OCI-LY1 (cell line): ENCODE measurements at regions not wholly inside any gene's neighbourhood (a gene's known extent, or its start where the extent isn't known, plus 50 kb on each side); places are given as distances from the start of the nearest gene placed in this dataset.

ENCODE experiments used
- H2AFZ ChIP-seq: fragments of 200-600 bp; sonication (generic), shearing (Covaris generic); 2 replicates; pipeline ENCODE4 v1.6.0; 2014; ENCODE audit warnings: antibody characterized with exemption, mild to moderate bottlenecking, low read length
- H3F3A ChIP-seq: fragments of 200-600 bp; sonication (generic), shearing (Covaris generic); 2 replicates; pipeline ENCODE4 v1.6.0; 2014; ENCODE audit warnings: mild to moderate bottlenecking, antibody characterized with exemption, low read length, moderate library complexity; ENCODE audit not compliant: insufficient read depth
- H3K27ac ChIP-seq: fragments of 200-600 bp; sonication (generic); 2 replicates; pipeline ENCODE4 v1.5.1; 2014; ENCODE audit warnings: low read length, mixed run types, mild to moderate bottlenecking, low read depth; ENCODE audit not compliant: poor library complexity, severe bottlenecking
- H3K27me3 ChIP-seq: fragments of 200-600 bp; sonication (generic); 2 replicates; pipeline ENCODE4 v1.6.0; 2014; ENCODE audit warnings: antibody characterized with exemption, mild to moderate bottlenecking, low read length, moderate library complexity; ENCODE audit not compliant: insufficient read depth
- H3K36me3 ChIP-seq: fragments of 200-600 bp; sonication (generic); 2 replicates; pipeline ENCODE4 v1.6.1; 2014; ENCODE audit warnings: mild to moderate bottlenecking, antibody characterized with exemption, low read length, moderate library complexity, mixed read lengths; ENCODE audit not compliant: insufficient read depth
- H3K4me1 ChIP-seq: fragments of 200-600 bp; sonication (generic); 2 replicates; pipeline ENCODE4 v1.5.1; 2014; ENCODE audit warnings: mild to moderate bottlenecking, low read length, moderate library complexity; ENCODE audit not compliant: insufficient read depth, severe bottlenecking
- H3K4me2 ChIP-seq: fragments of 200-600 bp; sonication (generic), shearing (Covaris generic); 2 replicates; pipeline ENCODE4 v1.6.1; 2014; ENCODE audit warnings: low read length
- H3K4me3 ChIP-seq: fragments of 200-600 bp; sonication (generic); 2 replicates; pipeline ENCODE4 v1.5.1; 2014; ENCODE audit warnings: low read length, low read depth, mild to moderate bottlenecking, mixed read lengths; ENCODE audit not compliant: poor library complexity, severe bottlenecking
- H3K79me2 ChIP-seq: fragments of 200-600 bp; shearing (Covaris generic); 2 replicates; pipeline ENCODE4 v1.6.1; 2016; ENCODE audit warnings: mixed run types, low read length, mixed read lengths; ENCODE audit not compliant: insufficient read depth
- H3K9ac ChIP-seq: fragments of 200-600 bp; sonication (generic), shearing (Covaris generic); 2 replicates; pipeline ENCODE4 v1.6.1; 2014; ENCODE audit warnings: mild to moderate bottlenecking, low read length, mixed read lengths
- H3K9me2 ChIP-seq: fragments of 200-600 bp; sonication (generic), shearing (Covaris generic); 2 replicates; pipeline ENCODE4 v1.6.1; 2014; ENCODE audit warnings: low read depth, mild to moderate bottlenecking, low read length, mixed read lengths
- H3K9me3 ChIP-seq: fragments of 200-600 bp; shearing (Covaris generic); 2 replicates; pipeline ENCODE4 v1.6.1; 2014; ENCODE audit warnings: low read length, mixed read lengths
- H4K20me1 ChIP-seq: fragments of 200-600 bp; sonication (generic), shearing (Covaris generic); 2 replicates; pipeline ENCODE4 v1.6.0; 2016; ENCODE audit warnings: mild to moderate bottlenecking, low read length; ENCODE audit not compliant: insufficient read depth
- CTCF ChIP-seq: fragments of 200-600 bp; sonication (generic), shearing (Covaris generic); IDR thresholded peaks from 2 replicates; pipeline ENCODE4 v1.5.1; 2017; ENCODE audit warnings: mild to moderate bottlenecking, antibody characterized with exemption, low read length, moderate library complexity, mixed read lengths
- EZH2 ChIP-seq: fragments of 200-600 bp; sonication (generic), shearing (Covaris generic); IDR thresholded peaks from 2 replicates; pipeline ENCODE4 v1.8.0; 2017; ENCODE audit warnings: borderline replicate concordance, mixed run types, mild to moderate bottlenecking, antibody characterized with exemption, low read length, moderate library complexity, mixed read lengths

- no peak overlapping the region for H3K27ac ChIP-seq
- no peak overlapping the region for H3K4me3 ChIP-seq
- no peak overlapping the region for H3K9ac ChIP-seq
- no peaks in the 10 kb centered on the region for H3K79me2 ChIP-seq
- no peak for TF ChIP-seq CTCF
- no peak for TF ChIP-seq EZH2
- H3K9me3 ChIP-seq: no peaks in the 10 kb centered on the region
- no peaks in the 10 kb centered on the region for H4K20me1 ChIP-seq
- no peaks in the 10 kb centered on the region for H3K36me3 ChIP-seq
- no peaks in the 10 kb centered on the region for H3K4me1 ChIP-seq
- H3F3A ChIP-seq: no peaks in the 10 kb centered on the region
- no peak overlapping the region for H2AFZ ChIP-seq
- no peak overlapping the region for H3K4me2 ChIP-seq
- no peaks in the 10 kb centered on the region for H3K9me2 ChIP-seq
- no peaks in the 10 kb centered on the region for H3K27me3 ChIP-seq
These were observed 178.1 kb downstream of the PTEN start for GRCh38 chr10:88041243-88042159.

- Histone ChIP-seq H3K9ac (no peak overlapping the region), H3K27ac (no peak overlapping the region), H3K4me3 (no peak overlapping the region), H3K9me3 (no peaks in the 10 kb centered on the region), H3K27me3 (no peaks in the 10 kb centered on the region), H2AFZ (no peak overlapping the region), H3K36me3 (no peaks in the 10 kb centered on the region), H3K79me2 (no peaks in the 10 kb centered on the region), H3K4me1 (no peaks in the 10 kb centered on the region), H3K9me2 (no peaks in the 10 kb centered on the region), H3F3A (no peaks in the 10 kb centered on the region), H4K20me1 (no peaks in the 10 kb centered on the region), H3K4me2 (no peak overlapping the region)
- no peak for TF ChIP-seq EZH2
- no peak for TF ChIP-seq CTCF
These were observed 179.0 kb downstream of the PTEN start for GRCh38 chr10:88042160-88043100.

DNA sequence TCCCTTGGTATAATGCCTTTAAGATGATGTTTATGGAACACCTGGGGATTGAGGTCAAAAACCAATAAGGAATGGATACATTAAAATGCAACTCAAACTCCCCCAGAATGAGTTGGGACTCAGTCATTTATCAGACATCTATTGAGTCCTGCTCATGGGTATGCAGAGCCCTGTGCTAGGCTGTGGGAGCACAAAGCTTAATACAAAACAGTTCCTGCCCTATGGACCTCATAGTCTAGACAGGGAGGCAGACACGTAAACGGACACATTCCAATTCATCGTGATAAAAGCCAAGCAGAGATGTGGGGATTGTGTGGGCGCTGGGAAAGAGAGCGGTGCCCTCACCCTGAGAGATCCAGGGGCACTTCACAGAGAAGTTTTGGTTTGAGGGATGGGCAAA is 181.7 kb downstream of the PTEN start:
- Histone ChIP-seq H3K4me2 (no peak overlapping the region), H3F3A (no peaks in the 10 kb centered on the region), H3K36me3 (no peaks in the 10 kb centered on the region), H3K79me2 (no peaks in the 10 kb centered on the region), H3K27me3 (no peaks in the 10 kb centered on the region), H3K27ac (no peak overlapping the region), H4K20me1 (no peaks in the 10 kb centered on the region), H3K4me1 (no peaks in the 10 kb centered on the region), H3K9ac (no peak overlapping the region), H3K9me2 (no peaks in the 10 kb centered on the region), H3K9me3 (no peaks in the 10 kb centered on the region), H2AFZ (no peak overlapping the region), H3K4me3 (no peak overlapping the region)
- no peak for TF ChIP-seq EZH2
- no peak for TF ChIP-seq CTCF
